BJ (cell line): ENCODE measurements at regions not wholly inside any gene's neighbourhood (a gene's known extent, or its start where the extent isn't known, plus 50 kb on each side); places are given as distances from the start of the nearest gene placed in this dataset.

ENCODE experiments used
- CTCF ChIA-PET: fragments of 350-600 bp; formaldehyde crosslinking; extraction: SDS; loops from one replicate; lab custom pipeline; 2021; ENCODE audit warnings: antibody characterized with exemption, inconsistent platforms; lab: Yijun Ruan, JAX
- POLR2A ChIA-PET: fragments of 300-600 bp; sonication (Branson Sonifier 250); formaldehyde crosslinking; extraction: SDS; loops from one replicate; lab custom pipeline; 2021; ENCODE audit warnings: antibody characterized with exemption; lab: Charles Lee
- DNase-seq: peaks from one replicate; pipeline ENCODE4 v3.0.0-alpha.2; 2011; ENCODE audit warnings: low read depth
- H3K27me3 ChIP-seq: 2 replicates; pipeline ENCODE4 v1.6.0; 2011; ENCODE audit warnings: low read length; ENCODE audit not compliant: control insufficient read depth, insufficient read depth
- H3K36me3 ChIP-seq: 2 replicates; pipeline ENCODE4 v1.5.1; 2011; ENCODE audit warnings: low read length; ENCODE audit not compliant: control insufficient read depth, insufficient read depth
- H3K4me3 ChIP-seq: 2 replicates; pipeline ENCODE4 v1.5.1; 2011; ENCODE audit warnings: low read depth, mild to moderate bottlenecking, control low read depth, low read length
- CTCF ChIP-seq: IDR thresholded peaks from 2 replicates; pipeline ENCODE4 v1.5.1; 2011; ENCODE audit warnings: low read depth, mild to moderate bottlenecking, control low read depth, inconsistent platforms, low read length, moderate library complexity; ENCODE audit not compliant: insufficient read depth

GRCh38 chr3:132174500-132174899 lies 139.7 kb upstream of the CPNE4 start:
- no peak overlapping the region for H3K4me3 ChIP-seq
- H3K36me3 ChIP-seq, result no peaks in the 10 kb centered on the region
- no peak for TF ChIP-seq CTCF
- ChIA-PET POLR2A (no interaction called here), CTCF (interaction anchor here (6.0 kb wide), 1 partner anchor 136 kb away, joined by 34 read pairs; no protein-coding TSS in a partner anchor)
- H3K27me3 ChIP-seq, result 0 out of 2 replicates have a peak, but pooled peaks cover 2% of the 10 kb centered on the region
- DNase-seq, result no peak

- CTCF ChIA-PET, result interaction anchor here (0.8 to 9.7 kb wide), 9 partner anchors 11 to 640 kb away, joined by 3 to 116 read pairs (median 4); partner anchors contain the start of gene CPNE4
- H3K4me3 ChIP-seq, result no peak overlapping the region
- POLR2A ChIA-PET, result no interaction called here
- TF ChIP-seq CTCF, result peak; percentile 59
- no peak for DNase-seq
- no peaks in the 10 kb centered on the region for H3K36me3 ChIP-seq
- H3K27me3 ChIP-seq, result no peaks in the 10 kb centered on the region
Measured at GRCh38 chr3:132180337-132180791, 136.8 kb upstream of the ACP3 start.

GRCh38 chr3:132183811-132184210 lies 133.4 kb upstream of the ACP3 start:
- H3K4me3 ChIP-seq, result no peak overlapping the region
- no peak for TF ChIP-seq CTCF
- no peaks in the 10 kb centered on the region for H3K36me3 ChIP-seq
- ChIA-PET POLR2A (no interaction called here), CTCF (interaction anchor here (1.3 to 9.7 kb wide), 5 partner anchors 24 to 388 kb away, joined by 4 to 116 read pairs (median 10); partner anchors contain the start of gene CPNE4)
- no peaks in the 10 kb centered on the region for H3K27me3 ChIP-seq
- no peak for DNase-seq

GRCh38 chr3:132187746-132188145 lies 129.5 kb upstream of the ACP3 start:
- POLR2A ChIA-PET, result no interaction called here

GRCh38 chr3:132189601-132190000 lies 127.6 kb upstream of the ACP3 start:
- ChIA-PET CTCF (no interaction called here), POLR2A (no interaction called here)
- no peak overlapping the region for H3K4me3 ChIP-seq
- TF ChIP-seq CTCF, result no peak
- DNase-seq, result no peak
- 0 out of 2 replicates have a peak, but pooled peaks cover 1% of the 10 kb centered on the region for H3K27me3 ChIP-seq
- H3K36me3 ChIP-seq, result no peaks in the 10 kb centered on the region

More at GRCh38 chr3:132187746-132188145, 129.5 kb upstream of the ACP3 start:
- CTCF ChIA-PET, result interaction anchor here (9.7 kb wide), 1 partner anchor 149 kb away, joined by 116 read pairs; no protein-coding TSS in a partner anchor
- Histone ChIP-seq H3K4me3 (no peak overlapping the region), H3K36me3 (no peaks in the 10 kb centered on the region), H3K27me3 (0 out of 2 replicates have a peak, but pooled peaks cover 1% of the 10 kb centered on the region)
- no peak for TF ChIP-seq CTCF
- DNase-seq, result no peak
